ENCODE measurements at regions not wholly inside any gene's neighbourhood (a gene's known extent, or its start where the extent isn't known, plus 50 kb on each side); places are given as distances from the start of the nearest gene placed in this dataset.

DNA sequence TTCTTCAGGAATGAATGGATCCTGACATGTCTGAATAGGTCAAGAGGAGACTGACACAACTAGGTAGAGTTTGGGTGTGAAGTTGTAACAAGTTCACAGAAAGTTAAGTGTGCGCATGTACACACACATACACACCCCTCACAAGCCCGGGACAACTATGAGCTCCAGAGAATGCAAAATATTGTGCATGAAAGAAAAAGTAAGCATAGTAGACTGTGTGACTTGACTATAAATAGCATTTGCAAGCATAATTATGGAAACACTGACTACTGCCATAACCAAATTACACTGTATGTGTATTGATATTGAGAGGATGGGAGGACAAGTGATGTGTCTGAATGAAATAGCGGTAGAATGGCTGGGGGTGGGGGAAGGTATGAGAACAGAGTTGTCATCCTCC, 157.1 kb upstream of the NCK2 start:
- TF ChIP-seq EZH2 (IDR thresholded peaks at IDR 0.05) = no peak
- no peak for TF ChIP-seq REST (IDR thresholded peaks at IDR 0.05; ENCODE audit: low read depth)
- no peak for TF ChIP-seq RAD21 (IDR thresholded peaks at IDR 0.05; ENCODE audit: low read depth)
- TF ChIP-seq, protein P1, sequence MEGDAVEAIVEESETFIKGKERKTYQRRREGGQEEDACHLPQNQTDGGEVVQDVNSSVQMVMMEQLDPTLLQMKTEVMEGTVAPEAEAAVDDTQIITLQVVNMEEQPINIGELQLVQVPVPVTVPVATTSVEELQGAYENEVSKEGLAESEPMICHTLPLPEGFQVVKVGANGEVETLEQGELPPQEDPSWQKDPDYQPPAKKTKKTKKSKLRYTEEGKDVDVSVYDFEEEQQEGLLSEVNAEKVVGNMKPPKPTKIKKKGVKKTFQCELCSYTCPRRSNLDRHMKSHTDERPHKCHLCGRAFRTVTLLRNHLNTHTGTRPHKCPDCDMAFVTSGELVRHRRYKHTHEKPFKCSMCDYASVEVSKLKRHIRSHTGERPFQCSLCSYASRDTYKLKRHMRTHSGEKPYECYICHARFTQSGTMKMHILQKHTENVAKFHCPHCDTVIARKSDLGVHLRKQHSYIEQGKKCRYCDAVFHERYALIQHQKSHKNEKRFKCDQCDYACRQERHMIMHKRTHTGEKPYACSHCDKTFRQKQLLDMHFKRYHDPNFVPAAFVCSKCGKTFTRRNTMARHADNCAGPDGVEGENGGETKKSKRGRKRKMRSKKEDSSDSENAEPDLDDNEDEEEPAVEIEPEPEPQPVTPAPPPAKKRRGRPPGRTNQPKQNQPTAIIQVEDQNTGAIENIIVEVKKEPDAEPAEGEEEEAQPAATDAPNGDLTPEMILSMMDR (IDR thresholded peaks at IDR 0.05 in 2 of 3, conservative IDR thresholded peaks at IDR 0.05 in 1 of 3; ENCODE audit: borderline replicate concordance in 1 of 3, insufficient read depth in 1 of 3, low read depth in 2 of 3, low read length in 2 of 3) = no peak
- no peak for TF ChIP-seq EGR1 (IDR thresholded peaks at IDR 0.05; ENCODE audit: low read depth)
- TF ChIP-seq, protein P2, sequence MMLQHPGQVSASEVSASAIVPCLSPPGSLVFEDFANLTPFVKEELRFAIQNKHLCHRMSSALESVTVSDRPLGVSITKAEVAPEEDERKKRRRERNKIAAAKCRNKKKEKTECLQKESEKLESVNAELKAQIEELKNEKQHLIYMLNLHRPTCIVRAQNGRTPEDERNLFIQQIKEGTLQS (IDR thresholded peaks at IDR 0.05) = no peak
- no peak for TF ChIP-seq POLR2A (IDR thresholded peaks at IDR 0.05; ENCODE audit: borderline replicate concordance, extremely low read depth, insufficient read depth, insufficient read length)
- TF ChIP-seq CBX3 (IDR thresholded peaks at IDR 0.05; ENCODE audit: low read depth) = no peak
- TF ChIP-seq YY1 (IDR thresholded peaks at IDR 0.05; ENCODE audit: extremely low read depth, insufficient replicate concordance, low read depth, low read length) = no peak
- TF ChIP-seq SP1 (IDR thresholded peaks at IDR 0.05; ENCODE audit: low read depth) = no peak

Data from HCT116 (cell line).